ENCODE measurements at regions not wholly inside any gene's neighbourhood (a gene's known extent, or its start where the extent isn't known, plus 50 kb on each side); places are given as distances from the start of the nearest gene placed in this dataset.

DNA sequence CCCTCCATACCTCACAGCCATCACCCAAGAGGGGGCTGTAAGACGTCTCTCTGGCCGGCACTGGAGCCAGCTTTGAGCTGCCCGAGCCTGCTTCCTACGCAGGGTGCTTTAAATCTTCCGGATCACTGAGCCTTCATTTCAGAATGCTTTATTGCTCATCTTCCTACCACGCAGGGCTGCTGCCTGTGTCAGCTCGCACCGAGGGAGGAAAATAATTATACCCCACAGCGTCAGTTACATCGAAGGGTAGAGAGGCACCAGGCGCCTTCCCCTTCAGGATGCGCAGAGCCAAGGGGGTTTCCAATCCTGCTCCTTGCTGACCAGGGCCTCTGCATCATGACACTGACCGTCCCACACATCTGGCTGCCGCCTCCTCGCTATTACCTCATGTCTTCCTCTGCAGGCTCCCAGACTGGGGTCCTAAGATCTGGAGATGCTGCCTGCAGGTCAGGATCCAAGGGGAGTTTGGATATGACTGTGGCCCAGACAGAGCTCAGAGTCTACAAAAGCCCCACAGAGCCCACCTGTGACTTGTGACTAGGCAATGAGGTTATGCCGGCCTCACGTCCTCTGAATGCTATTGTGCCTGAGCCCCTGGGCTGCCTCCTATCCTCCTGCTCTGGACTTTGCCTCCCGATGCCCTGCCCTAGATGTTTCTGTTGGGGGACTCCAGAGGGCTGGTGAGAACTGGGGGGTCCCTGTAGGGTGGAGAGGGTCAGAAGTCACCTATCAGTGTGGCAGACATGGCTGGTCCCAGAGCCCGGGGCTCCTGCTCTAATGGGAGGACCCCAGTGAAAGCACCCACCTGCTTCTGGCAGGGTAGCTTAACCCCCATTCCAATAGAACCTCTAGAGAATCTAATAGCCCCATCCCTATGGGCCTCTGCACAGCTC, 220.3 kb upstream of the RTL1 start:
- Histone ChIP-seq H3K27ac (no peak overlapping the region), H3K4me1 (ENCODE audit: control insufficient read depth in 1 of 2, insufficient read depth in 1 of 2, low read depth in 1 of 2, low read length in 1 of 2) (peaks cover 26 to 30% of the 10 kb centered on the region in 2 experiments), H3K27me3 (peaks cover 13% of the 10 kb centered on the region), H3K4me3 (ENCODE audit: low read depth in 1 of 2, low read length in 1 of 2) (no peak overlapping the region), H3K36me3 (no peaks in the 10 kb centered on the region), H3K9me3 (no peaks in the 10 kb centered on the region)
- TF ChIP-seq, protein P1, sequence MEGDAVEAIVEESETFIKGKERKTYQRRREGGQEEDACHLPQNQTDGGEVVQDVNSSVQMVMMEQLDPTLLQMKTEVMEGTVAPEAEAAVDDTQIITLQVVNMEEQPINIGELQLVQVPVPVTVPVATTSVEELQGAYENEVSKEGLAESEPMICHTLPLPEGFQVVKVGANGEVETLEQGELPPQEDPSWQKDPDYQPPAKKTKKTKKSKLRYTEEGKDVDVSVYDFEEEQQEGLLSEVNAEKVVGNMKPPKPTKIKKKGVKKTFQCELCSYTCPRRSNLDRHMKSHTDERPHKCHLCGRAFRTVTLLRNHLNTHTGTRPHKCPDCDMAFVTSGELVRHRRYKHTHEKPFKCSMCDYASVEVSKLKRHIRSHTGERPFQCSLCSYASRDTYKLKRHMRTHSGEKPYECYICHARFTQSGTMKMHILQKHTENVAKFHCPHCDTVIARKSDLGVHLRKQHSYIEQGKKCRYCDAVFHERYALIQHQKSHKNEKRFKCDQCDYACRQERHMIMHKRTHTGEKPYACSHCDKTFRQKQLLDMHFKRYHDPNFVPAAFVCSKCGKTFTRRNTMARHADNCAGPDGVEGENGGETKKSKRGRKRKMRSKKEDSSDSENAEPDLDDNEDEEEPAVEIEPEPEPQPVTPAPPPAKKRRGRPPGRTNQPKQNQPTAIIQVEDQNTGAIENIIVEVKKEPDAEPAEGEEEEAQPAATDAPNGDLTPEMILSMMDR (IDR thresholded peaks at IDR 0.05) = no peak

DNA sequence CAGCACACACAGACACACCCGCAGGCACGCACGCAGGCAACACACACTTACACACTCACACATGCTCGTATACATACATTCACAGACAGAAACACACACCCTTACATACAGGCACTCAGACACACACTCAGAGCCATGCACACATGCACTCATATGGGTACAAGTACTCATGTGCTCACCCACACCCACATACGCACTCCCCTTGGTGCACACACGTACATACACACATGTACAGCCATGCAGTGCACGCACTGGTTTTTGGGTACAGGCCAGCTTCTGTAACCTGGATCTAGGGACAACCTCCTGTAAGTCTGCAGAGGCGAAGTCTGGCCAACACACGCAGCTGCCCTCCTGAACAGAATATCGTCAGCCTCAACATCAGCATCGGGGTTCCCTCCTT, 221.3 kb upstream of the RTL1 start:
- H3K27ac ChIP-seq = no peak overlapping the region
- no peak overlapping the region for H3K4me3 ChIP-seq (ENCODE audit: low read depth in 1 of 2, low read length in 1 of 2)
- H3K36me3 ChIP-seq = no peaks in the 10 kb centered on the region
- TF ChIP-seq, protein P1 (IDR thresholded peaks at IDR 0.05) = no peak
- no peaks in the 10 kb centered on the region for H3K9me3 ChIP-seq
- H3K27me3 ChIP-seq = peaks cover 23% of the 10 kb centered on the region
- peaks cover 20% of the 10 kb centered on the region in 2 experiments for H3K4me1 ChIP-seq (ENCODE audit: control insufficient read depth in 1 of 2, insufficient read depth in 1 of 2, low read depth in 1 of 2, low read length in 1 of 2)

DNA sequence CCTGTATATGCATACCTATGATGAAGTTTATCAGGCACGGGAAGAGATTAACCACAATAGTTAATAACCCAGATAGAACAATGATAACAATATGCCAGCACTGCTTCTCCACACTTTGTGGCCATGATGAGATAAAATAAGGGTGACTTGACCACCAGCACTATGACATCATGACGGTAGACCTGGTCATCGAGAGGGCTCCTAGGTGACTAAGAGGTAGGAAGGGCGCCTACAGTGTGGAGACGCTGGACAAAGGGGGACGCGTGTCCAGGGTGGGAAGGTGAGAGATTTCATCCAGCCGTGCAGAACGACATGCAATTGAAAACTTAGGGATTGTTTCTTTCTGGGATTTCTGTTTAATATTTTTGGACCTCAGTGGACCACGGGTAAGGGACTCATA, 221.8 kb upstream of the RTL1 start:
- no peaks in the 10 kb centered on the region for H3K9me3 ChIP-seq
- TF ChIP-seq, protein P1 (IDR thresholded peaks at IDR 0.05) = no peak
- H3K27ac ChIP-seq = no peak overlapping the region
- H3K4me3 ChIP-seq (ENCODE audit: low read depth in 1 of 2, low read length in 1 of 2) = no peak overlapping the region
- H3K36me3 ChIP-seq = no peaks in the 10 kb centered on the region
- peaks cover 15% of the 10 kb centered on the region in 2 experiments for H3K4me1 ChIP-seq (ENCODE audit: control insufficient read depth in 1 of 2, insufficient read depth in 1 of 2, low read depth in 1 of 2, low read length in 1 of 2)
- H3K27me3 ChIP-seq = peaks cover 26% of the 10 kb centered on the region

DNA sequence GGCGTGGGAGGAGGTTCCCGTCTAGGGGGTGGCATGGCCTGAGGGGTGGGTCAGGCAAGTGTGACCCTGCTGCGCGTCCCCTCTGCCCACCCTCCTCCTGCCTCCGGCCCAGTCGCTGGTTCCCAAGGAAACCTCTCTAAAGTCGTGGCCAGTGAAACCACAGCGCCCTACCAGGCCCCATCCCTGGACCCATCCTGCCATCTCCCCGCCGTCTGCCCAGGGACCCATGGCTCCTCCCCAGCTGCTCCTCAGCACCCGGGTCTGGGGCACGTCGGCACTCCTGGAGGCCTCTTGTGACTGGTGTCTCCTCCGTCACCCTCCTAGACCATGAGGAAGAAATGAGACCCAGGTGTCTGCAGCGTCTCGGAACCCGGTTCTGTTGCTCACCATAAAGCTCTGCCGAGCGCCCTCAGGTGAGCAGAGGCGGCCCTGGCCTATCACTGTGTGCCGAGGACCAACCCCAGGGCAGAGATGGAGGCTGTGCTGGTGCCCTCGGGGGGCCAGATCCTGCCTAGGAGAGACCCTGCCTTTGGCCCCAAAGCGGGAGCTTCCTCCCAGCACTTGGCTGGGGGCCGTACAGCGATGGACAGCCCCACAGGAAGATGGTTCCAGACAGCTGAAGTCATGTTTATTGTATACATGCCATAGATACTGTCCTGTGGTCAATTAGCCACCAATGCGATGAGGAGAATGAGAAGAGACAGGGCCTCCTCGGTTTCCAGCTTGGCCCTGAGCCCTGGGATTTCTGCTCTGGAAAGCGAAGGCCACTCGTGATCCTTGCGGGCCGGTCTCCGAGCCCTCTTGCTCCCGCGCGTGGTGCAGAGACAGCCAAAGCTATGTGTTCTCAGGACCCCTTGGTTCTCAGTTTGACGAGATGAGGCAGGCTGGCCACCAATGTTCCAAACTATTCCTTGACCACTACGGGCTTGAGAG, 222.5 kb upstream of the RTL1 start:
- Histone ChIP-seq H3K36me3 (no peaks in the 10 kb centered on the region), H3K4me1 (ENCODE audit: control insufficient read depth in 1 of 2, insufficient read depth in 1 of 2, low read depth in 1 of 2, low read length in 1 of 2) (peaks cover 8 to 10% of the 10 kb centered on the region in 2 experiments), H3K4me3 (ENCODE audit: low read depth in 1 of 2, low read length in 1 of 2) (no peak overlapping the region), H3K27me3 (peaks cover 30% of the 10 kb centered on the region), H3K27ac (no peak overlapping the region), H3K9me3 (no peaks in the 10 kb centered on the region)
- TF ChIP-seq, protein P1 (IDR thresholded peaks at IDR 0.05) = no peak

DNA sequence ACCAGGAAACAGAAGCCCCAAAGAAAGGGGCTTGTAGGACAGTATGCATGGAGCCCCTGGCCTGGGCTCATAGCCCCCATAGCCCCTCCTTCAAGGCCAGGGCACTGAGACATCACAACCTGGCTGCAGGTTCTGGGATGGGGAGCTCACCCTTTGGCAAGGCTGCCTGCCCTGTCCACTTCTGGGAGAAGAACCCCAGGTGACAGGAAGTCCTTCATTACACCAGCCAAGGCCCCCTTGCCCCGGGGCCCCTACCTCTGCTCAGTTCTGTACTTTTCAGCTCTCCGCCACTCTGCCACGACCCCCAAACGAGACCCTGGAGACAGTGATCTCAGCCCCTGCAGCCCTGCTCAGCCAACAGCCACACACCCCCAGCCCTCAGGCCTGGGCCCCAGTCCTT, 223.2 kb upstream of the RTL1 start:
- H3K4me3 ChIP-seq (ENCODE audit: low read depth in 1 of 2, low read length in 1 of 2) = no peak overlapping the region
- no peaks in the 10 kb centered on the region for H3K9me3 ChIP-seq
- H3K27ac ChIP-seq = no peak overlapping the region
- peaks cover 2 to 4% of the 10 kb centered on the region in 2 experiments for H3K4me1 ChIP-seq (ENCODE audit: control insufficient read depth in 1 of 2, insufficient read depth in 1 of 2, low read depth in 1 of 2, low read length in 1 of 2)
- peaks cover 37% of the 10 kb centered on the region for H3K27me3 ChIP-seq
- TF ChIP-seq, protein P1 (IDR thresholded peaks at IDR 0.05) = no peak
- H3K36me3 ChIP-seq = no peaks in the 10 kb centered on the region
